Mammary epithelial cell (primary cell): ENCODE measurements at regions not wholly inside any gene's neighbourhood (a gene's known extent, or its start where the extent isn't known, plus 50 kb on each side); places are given as distances from the start of the nearest gene placed in this dataset.

Experiments
- EZH2 ChIP-seq: IDR thresholded peaks from 2 replicates; pipeline ENCODE4 v1.6.1; 2012; ENCODE audit warnings: low read length, inconsistent platforms, borderline replicate concordance
- TF ChIP-seq, protein P1 (sequence below), 2 donors: IDR thresholded peaks in 1 of 2; conservative IDR thresholded peaks in 1 of 2; 2 replicates each; pipeline ENCODE4 v1.5.1; 2011 to 2012; ENCODE audit warnings: inconsistent platforms in 2 of 2, low read length in 2 of 2, mild to moderate bottlenecking in 2 of 2, control low read depth in 1 of 2, low read depth in 1 of 2; ENCODE audit not compliant: insufficient read depth in 1 of 2; ENCODE audit errors: extremely low read depth in 1 of 2

DNA sequence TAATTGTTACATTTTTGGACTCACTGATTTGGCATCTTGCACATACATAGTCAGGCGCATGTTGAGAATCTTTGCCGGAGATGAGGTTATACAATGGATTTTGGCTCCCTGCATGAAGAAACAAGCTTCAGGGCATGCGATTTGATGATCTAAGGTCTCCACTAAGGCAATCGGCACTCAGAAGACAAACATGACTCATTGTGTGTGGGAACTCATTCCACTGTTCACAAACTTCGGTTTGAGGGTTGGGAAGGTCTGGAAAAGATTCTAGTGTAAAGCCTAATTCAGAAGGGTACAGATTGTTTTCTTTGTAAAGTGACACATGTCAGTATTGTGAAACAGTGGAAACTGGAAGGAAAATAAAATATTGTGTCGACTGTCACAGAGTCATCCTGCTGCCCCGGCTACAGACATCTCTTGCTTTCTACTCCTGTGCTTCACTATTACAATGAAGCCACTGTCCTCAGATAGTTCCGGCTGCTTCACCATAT lies 192.6 kb upstream of the HMGA2 start:
- TF ChIP-seq, protein P1, sequence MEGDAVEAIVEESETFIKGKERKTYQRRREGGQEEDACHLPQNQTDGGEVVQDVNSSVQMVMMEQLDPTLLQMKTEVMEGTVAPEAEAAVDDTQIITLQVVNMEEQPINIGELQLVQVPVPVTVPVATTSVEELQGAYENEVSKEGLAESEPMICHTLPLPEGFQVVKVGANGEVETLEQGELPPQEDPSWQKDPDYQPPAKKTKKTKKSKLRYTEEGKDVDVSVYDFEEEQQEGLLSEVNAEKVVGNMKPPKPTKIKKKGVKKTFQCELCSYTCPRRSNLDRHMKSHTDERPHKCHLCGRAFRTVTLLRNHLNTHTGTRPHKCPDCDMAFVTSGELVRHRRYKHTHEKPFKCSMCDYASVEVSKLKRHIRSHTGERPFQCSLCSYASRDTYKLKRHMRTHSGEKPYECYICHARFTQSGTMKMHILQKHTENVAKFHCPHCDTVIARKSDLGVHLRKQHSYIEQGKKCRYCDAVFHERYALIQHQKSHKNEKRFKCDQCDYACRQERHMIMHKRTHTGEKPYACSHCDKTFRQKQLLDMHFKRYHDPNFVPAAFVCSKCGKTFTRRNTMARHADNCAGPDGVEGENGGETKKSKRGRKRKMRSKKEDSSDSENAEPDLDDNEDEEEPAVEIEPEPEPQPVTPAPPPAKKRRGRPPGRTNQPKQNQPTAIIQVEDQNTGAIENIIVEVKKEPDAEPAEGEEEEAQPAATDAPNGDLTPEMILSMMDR (conservative IDR thresholded peaks at IDR 0.05 in 1 of 2, IDR thresholded peaks at IDR 0.05 in 1 of 2; ENCODE audit: extremely low read depth in 1 of 2, insufficient read depth in 1 of 2, low read depth in 1 of 2, low read length in 2 of 2): no peak
- TF ChIP-seq EZH2: no peak
